ENCODE measurements at regions not wholly inside any gene's neighbourhood (a gene's known extent, or its start where the extent isn't known, plus 50 kb on each side); places are given as distances from the start of the nearest gene placed in this dataset.
A peak's percentile ranks its signal among the peaks of the same experiment; 100 is the strongest.

DNA sequence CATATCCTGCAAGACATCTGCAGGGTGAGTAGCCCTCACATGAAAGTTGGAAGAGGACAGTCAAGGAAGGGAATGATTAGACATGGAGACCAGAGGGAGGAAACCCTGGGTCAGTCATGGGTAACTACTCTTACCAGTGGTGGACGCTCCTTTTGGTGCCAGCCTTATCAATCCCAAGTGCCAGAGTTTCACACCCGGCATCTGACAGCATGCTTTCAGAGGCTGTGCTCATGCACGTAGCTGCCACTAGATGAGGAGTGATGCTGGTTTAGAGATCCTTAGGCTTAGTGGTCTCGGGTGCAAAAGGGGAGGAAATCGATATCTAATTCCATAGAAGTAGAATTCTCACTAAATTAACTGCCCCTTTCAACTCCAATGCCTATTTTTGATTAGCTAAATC is 100.8 kb downstream of the PLCE1 start:
- Mint-ChIP-seq H3K9me3 (peaks cover 1% of the 10 kb centered on the region), H3K27ac (no peak overlapping the region), H3K27me3 (ENCODE audit: low read depth) (peaks cover 13% of the 10 kb centered on the region), H3K4me3 (no peak overlapping the region), H3K4me1 (ENCODE audit: low read depth) (no peaks in the 10 kb centered on the region), H3K36me3 (ENCODE audit: low read depth) (no peaks in the 10 kb centered on the region)
- no peak for DNase-seq
- intact Hi-C loops (cut with micrococcal nuclease), result no loop called here
- CTCF ChIA-PET, result no interaction called here

DNA sequence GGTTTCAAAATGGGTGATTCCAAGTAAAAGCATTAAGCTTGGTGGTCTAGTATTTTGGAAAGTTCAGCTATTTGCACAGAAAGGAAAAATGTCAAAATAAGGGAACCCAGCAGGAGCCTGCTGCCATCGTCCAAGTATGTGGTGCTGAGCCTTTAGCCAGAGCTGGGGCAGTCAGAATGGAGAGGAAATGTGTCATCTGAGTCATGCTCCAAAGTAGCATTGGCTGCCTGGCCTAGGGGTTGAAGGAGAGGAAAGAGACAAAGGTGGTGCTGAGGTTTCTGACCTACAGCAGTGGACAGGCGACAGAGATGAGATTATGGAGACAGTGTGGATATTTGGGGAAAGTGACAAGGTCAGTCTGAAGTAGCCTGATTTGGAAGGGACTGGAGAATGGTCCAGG is 103.9 kb downstream of the PLCE1 start:
- intact Hi-C loops (cut with micrococcal nuclease), result no loop called here
- DNase-seq, result no peak
- H3K27me3 Mint-ChIP-seq (ENCODE audit: low read depth), result peaks cover 15% of the 10 kb centered on the region
- H3K9me3 Mint-ChIP-seq, result peaks cover 1% of the 10 kb centered on the region
- H3K27ac Mint-ChIP-seq, result no peak overlapping the region
- H3K36me3 Mint-ChIP-seq (ENCODE audit: low read depth), result no peaks in the 10 kb centered on the region
- CTCF ChIA-PET, result no interaction called here
- no peaks in the 10 kb centered on the region for H3K4me1 Mint-ChIP-seq (ENCODE audit: low read depth)
- H3K4me3 Mint-ChIP-seq, result no peak overlapping the region

DNA sequence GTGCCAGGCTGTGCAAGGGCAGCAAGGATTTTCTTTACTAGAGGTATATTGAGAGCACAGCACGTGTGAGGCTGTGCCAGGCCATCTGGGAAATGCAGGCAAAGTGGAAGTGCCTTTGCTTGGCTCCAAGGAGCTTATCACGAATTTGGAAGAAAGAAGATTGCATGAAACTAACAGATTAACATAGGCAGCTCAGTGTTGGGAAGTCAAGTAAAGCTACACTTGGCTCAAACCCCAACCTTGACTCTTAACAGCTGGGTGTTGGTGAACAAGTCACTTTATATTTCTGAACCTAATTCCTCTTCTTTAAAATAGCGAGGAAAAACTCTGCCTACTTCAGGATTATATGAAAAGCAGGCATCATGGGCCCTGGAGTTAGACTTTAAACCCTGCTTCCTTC is 105.2 kb downstream of the PLCE1 start:
- DNase-seq, result no peak
- Mint-ChIP-seq H3K27ac (no peak overlapping the region), H3K9me3 (no peaks in the 10 kb centered on the region), H3K4me1 (ENCODE audit: low read depth) (no peaks in the 10 kb centered on the region), H3K36me3 (ENCODE audit: low read depth) (no peaks in the 10 kb centered on the region), H3K4me3 (no peak overlapping the region), H3K27me3 (ENCODE audit: low read depth) (peaks cover 13% of the 10 kb centered on the region)
- CTCF ChIA-PET, result no interaction called here
- intact Hi-C loops (cut with micrococcal nuclease), result no loop called here

DNA sequence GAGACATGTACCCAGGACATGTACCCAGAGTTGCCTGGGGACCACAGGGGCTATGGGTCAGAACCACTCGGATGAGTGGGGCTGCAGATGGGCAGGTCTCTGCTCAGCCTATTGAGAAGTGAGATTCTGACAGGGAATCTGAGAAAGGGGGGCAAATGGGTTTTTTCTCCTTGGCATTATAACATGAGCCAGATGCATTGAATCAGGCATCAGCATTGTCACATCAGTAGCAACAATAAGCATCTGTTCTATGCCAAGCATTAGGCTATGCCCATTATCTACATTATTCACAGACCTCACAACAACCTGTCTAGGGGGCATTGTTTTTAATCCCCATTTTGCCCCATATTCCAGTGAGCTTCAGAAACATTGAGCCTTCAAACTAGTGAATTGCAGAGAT is 108.2 kb downstream of the PLCE1 start:
- intact Hi-C loops (cut with micrococcal nuclease), result no loop called here
- Mint-ChIP-seq H3K4me3 (no peak overlapping the region), H3K27me3 (ENCODE audit: low read depth) (peaks cover 12% of the 10 kb centered on the region), H3K9me3 (no peaks in the 10 kb centered on the region), H3K4me1 (ENCODE audit: low read depth) (no peaks in the 10 kb centered on the region), H3K36me3 (ENCODE audit: low read depth) (no peaks in the 10 kb centered on the region), H3K27ac (no peak overlapping the region)
- DNase-seq, result no peak
- CTCF ChIA-PET, result no interaction called here

DNA sequence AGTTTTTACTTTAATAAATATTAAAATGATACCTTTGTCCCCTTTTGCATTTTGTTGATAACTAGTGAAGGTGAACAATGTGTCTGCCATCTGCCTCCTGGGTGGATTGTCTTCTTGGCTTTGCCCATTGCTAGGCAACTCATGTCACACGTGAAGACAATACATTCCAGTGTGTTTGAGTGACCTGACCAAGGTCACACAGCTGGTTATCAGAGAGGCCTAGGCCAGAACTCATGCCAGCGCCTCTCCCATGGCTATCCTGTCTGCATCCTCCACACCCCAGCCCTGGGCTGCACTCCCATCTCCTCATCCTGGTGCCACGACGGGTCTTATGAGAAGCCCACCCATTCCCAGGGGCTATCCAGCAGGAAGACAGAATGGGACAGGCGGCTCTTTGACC is 108.7 kb downstream of the PLCE1 start:
- Mint-ChIP-seq H3K36me3 (ENCODE audit: low read depth) (no peaks in the 10 kb centered on the region), H3K4me3 (no peak overlapping the region), H3K27me3 (ENCODE audit: low read depth) (peaks cover 12% of the 10 kb centered on the region), H3K27ac (no peak overlapping the region), H3K9me3 (no peaks in the 10 kb centered on the region), H3K4me1 (ENCODE audit: low read depth) (no peaks in the 10 kb centered on the region)
- CTCF ChIA-PET, result no interaction called here
- intact Hi-C loops (cut with micrococcal nuclease), result no loop called here
- no peak for DNase-seq

DNA sequence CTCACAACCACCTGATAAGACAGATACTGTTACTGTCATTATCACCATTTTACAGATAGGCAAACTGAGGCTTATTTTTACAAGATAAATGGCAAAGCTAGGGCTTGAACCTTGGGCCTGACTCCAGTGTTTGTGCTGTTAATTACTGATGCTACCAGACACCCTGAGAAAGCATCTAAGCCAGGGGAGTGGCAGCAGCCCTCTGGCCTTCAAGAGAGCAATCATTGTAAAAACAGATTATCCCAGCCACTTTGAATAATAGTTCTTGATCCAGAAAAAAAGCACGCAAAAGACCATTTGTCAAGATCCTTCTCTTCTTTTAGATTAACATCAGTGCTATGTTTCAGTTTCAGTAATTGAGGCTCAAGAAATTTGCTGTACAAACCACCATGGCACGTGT is 109.5 kb downstream of the PLCE1 start:
- Mint-ChIP-seq H3K9me3 (no peaks in the 10 kb centered on the region), H3K27ac (no peak overlapping the region), H3K4me1 (ENCODE audit: low read depth) (no peaks in the 10 kb centered on the region), H3K36me3 (ENCODE audit: low read depth) (no peaks in the 10 kb centered on the region), H3K4me3 (no peak overlapping the region), H3K27me3 (ENCODE audit: low read depth) (peaks cover 12% of the 10 kb centered on the region)
- CTCF ChIA-PET, result no interaction called here
- DNase-seq, result no peak
- intact Hi-C loops (cut with micrococcal nuclease), result no loop called here

DNA sequence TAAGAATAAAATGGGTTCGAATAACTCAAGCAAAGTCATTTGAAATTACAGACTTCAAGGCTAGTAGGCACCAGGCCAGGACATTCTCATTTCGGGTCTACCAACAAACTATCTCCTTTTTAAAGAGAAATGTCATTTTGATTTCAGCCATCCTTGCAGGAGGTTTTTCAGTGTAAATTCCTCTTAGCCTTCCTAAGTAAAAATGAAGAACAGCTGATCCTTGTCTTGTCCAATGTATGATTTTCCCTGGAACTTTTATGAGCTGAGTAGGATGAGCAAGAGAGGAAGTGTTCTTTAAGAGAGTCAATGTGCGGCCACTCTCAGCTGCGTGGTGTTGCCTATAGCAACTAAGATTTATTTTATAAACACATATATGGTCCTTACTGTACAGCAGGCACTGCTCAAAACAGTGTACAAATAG is 110.1 kb downstream of the PLCE1 start:
- Mint-ChIP-seq H3K9me3 (no peaks in the 10 kb centered on the region), H3K27me3 (ENCODE audit: low read depth) (peaks cover 15% of the 10 kb centered on the region), H3K4me1 (ENCODE audit: low read depth) (no peaks in the 10 kb centered on the region), H3K27ac (no peak overlapping the region), H3K4me3 (no peak overlapping the region), H3K36me3 (ENCODE audit: low read depth) (no peaks in the 10 kb centered on the region)
- DNase-seq, result no peak
- CTCF ChIA-PET, result no interaction called here
- intact Hi-C loops (cut with micrococcal nuclease), result no loop called here

DNA sequence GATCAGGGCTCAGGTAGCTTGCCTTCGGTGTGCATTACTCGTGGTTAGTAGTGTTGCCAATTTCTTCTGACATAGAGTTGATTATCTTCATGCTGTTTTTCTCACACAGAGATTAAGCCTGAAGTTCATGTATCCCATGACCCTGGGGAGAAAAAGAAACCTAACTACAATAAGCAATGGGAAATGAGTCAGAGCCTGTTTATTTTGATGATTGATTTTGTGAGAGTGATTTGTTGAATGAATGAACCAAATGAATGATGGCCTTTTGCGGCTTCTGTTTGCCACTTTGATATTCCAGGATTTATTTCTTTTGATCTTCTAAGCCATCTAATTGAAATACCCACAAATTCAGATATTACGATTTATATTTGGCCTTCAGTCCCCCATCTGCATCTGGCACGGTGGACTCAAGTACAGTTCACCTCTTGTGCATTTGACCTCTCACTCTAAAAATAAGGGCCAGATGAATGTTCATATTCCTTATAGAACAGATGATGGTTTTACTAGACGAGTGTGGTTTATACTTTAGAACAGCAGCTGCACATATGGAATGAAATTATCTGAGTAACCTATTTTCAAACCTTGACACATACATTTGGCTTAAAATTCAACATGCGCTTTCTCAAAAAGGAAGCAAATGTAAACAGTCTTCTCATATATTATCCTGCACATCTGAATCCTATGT is 110.7 kb downstream of the PLCE1 start:
- DNase-seq, result no peak
- Mint-ChIP-seq H3K36me3 (ENCODE audit: low read depth) (no peaks in the 10 kb centered on the region), H3K27ac (no peak overlapping the region), H3K4me1 (ENCODE audit: low read depth) (no peaks in the 10 kb centered on the region), H3K27me3 (ENCODE audit: low read depth) (peaks cover 16% of the 10 kb centered on the region), H3K9me3 (no peaks in the 10 kb centered on the region), H3K4me3 (no peak overlapping the region)
- CTCF ChIA-PET, result no interaction called here
- intact Hi-C loops (cut with micrococcal nuclease), result no loop called here

DNA sequence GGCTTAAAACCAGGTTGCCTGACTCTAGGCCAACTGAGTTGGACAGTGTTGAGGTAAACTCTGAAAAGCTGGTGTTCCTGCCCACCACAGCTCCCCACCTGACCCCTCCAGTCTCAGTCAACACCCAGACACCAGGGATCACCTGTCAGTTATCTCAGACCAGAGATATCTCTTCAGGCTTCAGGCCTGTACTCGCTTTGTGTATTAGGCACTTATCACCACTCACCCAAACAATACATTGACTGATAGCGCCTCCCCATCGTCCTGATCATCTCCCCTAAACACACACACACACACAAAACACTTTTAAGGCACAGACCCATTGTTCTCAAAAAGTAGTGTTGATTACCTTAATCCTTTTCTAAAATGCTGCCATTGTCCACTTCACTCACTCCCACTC is 111.5 kb downstream of the PLCE1 start:
- no peak overlapping the region for H3K4me3 Mint-ChIP-seq

DNA sequence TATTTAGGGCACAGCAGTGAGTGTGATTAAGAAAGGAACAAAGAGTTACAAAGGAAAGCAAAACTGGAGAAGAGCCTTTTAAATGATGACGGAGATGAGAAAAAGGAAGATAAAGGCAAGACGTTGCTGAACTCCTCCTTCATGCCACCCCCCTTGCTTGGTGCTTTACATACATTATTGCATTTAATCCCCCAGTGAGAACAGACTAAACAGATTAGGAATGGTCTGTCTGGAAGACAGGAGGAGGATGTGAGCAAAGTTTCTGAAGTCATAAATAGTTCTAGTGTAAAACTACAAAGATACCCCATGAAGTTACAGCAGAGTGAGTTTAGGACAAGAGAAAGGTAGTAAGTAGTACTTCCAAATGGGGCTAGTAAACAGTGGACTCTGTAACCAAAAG is 113.5 kb downstream of the PLCE1 start:
- Mint-ChIP-seq H3K36me3 (ENCODE audit: low read depth) (no peaks in the 10 kb centered on the region), H3K4me1 (ENCODE audit: low read depth) (no peaks in the 10 kb centered on the region), H3K27me3 (ENCODE audit: low read depth) (peaks cover 11% of the 10 kb centered on the region), H3K4me3 (no peak overlapping the region), H3K27ac (no peak overlapping the region), H3K9me3 (no peaks in the 10 kb centered on the region)
- intact Hi-C loops (cut with micrococcal nuclease), result no loop called here
- no peak for DNase-seq
- CTCF ChIA-PET, result no interaction called here

More for the DNA sequence above, 111.5 kb downstream of the PLCE1 start:
- intact Hi-C loops (cut with micrococcal nuclease), result no loop called here
- Mint-ChIP-seq H3K27ac (no peak overlapping the region), H3K36me3 (ENCODE audit: low read depth) (no peaks in the 10 kb centered on the region), H3K27me3 (ENCODE audit: low read depth) (peaks cover 13% of the 10 kb centered on the region), H3K4me1 (ENCODE audit: low read depth) (no peaks in the 10 kb centered on the region), H3K9me3 (no peaks in the 10 kb centered on the region)
- CTCF ChIA-PET, result no interaction called here
- no peak for DNase-seq

DNA sequence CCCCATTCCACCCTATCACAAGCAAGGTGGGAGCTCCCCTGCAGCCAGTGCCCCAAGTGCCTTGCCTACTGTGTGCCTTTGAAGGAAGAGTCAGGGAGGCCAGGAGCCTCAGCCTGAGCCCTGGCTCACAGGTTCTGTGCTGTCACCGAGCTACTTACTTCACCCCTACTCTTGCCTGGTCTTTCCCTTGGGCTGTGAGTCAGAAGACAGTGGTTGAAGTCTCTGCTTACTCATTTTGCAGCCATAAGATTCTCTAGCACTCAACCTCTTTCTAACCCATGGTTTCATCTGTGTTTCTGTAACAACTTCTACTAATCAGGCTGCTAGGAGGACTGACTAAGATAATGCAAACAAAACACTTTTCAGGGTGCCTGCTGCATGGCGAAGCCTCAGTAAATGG is 114.5 kb downstream of the PLCE1 start:
- CTCF ChIA-PET, result no interaction called here
- DNase-seq, result peak; percentile 4
- H3K4me1 Mint-ChIP-seq (ENCODE audit: low read depth), result no peaks in the 10 kb centered on the region
- no peak overlapping the region for H3K4me3 Mint-ChIP-seq
- H3K27me3 Mint-ChIP-seq (ENCODE audit: low read depth), result peaks cover 11% of the 10 kb centered on the region
- intact Hi-C loops (cut with micrococcal nuclease), result no loop called here
- H3K9me3 Mint-ChIP-seq, result no peaks in the 10 kb centered on the region
- no peaks in the 10 kb centered on the region for H3K36me3 Mint-ChIP-seq (ENCODE audit: low read depth)
- H3K27ac Mint-ChIP-seq, result no peak overlapping the region

DNA sequence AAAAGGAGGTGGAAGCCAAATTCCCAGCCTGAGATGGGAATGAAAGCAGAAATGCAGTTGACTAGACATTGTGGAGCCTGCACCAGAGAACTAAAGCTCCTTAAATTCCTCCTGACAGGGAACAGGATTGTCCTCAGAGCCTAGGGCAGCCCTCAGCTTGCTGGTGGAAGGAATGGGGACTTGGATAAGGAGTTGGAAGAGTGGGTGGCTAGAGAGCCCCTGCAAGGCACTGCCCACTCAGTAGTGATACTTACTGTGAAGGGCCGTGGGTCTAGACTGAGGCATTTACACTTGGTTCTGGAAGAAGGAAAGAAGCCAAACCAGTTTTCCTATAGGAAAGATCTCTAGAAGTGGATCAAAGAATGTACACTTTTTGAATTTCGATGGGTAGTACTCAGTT is 117.6 kb downstream of the PLCE1 start:
- Mint-ChIP-seq H3K4me3 (no peak overlapping the region), H3K27me3 (ENCODE audit: low read depth) (peaks cover 15% of the 10 kb centered on the region), H3K4me1 (ENCODE audit: low read depth) (no peaks in the 10 kb centered on the region), H3K36me3 (ENCODE audit: low read depth) (no peaks in the 10 kb centered on the region), H3K9me3 (peaks cover 1% of the 10 kb centered on the region), H3K27ac (no peak overlapping the region)
- no peak for DNase-seq
- CTCF ChIA-PET, result no interaction called here
- intact Hi-C loops (cut with micrococcal nuclease), result no loop called here

DNA sequence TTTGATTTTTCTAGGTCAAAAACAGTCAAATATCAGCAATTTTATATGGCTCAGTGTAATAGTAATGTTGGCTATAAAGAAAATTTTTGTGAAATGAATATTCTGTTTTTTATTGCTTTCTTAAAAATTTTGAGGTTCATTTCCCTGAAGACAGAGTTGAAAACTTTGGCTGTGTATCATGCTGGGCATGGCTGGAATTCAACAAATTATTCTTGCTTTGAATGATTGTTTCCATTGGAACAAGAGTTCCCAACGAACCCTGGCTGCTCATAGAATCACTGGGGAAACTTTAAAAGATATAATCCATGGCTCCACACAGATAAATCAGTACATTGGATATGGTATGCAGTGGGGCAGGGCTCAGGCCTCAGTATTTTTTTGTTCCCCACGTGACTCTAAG is 118.6 kb downstream of the PLCE1 start:
- DNase-seq, result no peak
- CTCF ChIA-PET, result no interaction called here
- peaks cover 12% of the 10 kb centered on the region for H3K27me3 Mint-ChIP-seq (ENCODE audit: low read depth)
- H3K36me3 Mint-ChIP-seq (ENCODE audit: low read depth), result no peaks in the 10 kb centered on the region
- peaks cover 1% of the 10 kb centered on the region for H3K9me3 Mint-ChIP-seq
- no peak overlapping the region for H3K27ac Mint-ChIP-seq
- H3K4me3 Mint-ChIP-seq, result no peak overlapping the region
- no peaks in the 10 kb centered on the region for H3K4me1 Mint-ChIP-seq (ENCODE audit: low read depth)
- intact Hi-C loops (cut with micrococcal nuclease), result no loop called here

DNA sequence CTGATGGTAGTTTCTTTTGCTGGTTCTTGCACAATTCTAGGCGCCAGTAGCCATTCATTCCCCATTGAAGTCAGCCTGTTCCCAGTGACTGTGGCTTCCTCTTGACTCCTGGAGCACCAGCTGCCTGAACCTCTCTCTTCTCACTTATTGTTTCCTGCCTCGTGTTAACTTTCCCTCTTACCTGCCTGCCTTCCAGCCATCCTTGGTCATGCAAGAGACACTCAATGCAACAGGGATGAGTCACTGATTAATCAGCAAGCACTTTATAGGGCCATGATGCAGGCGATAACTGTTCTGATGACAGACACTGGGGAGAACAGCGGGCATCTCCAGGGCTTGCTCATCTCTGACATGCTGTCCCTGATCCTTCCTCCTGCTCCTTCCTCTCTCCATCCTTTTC is 122.0 kb downstream of the PLCE1 start:
- CTCF ChIA-PET, result no interaction called here
- DNase-seq, result no peak
- Mint-ChIP-seq H3K9me3 (peaks cover 4% of the 10 kb centered on the region), H3K4me1 (ENCODE audit: low read depth) (no peaks in the 10 kb centered on the region), H3K36me3 (ENCODE audit: low read depth) (peaks cover 1% of the 10 kb centered on the region), H3K27ac (no peak overlapping the region), H3K4me3 (no peak overlapping the region), H3K27me3 (ENCODE audit: low read depth) (peaks cover 5% of the 10 kb centered on the region)
- intact Hi-C loops (cut with micrococcal nuclease), result no loop called here
